ENCODE measurements at regions not wholly inside any gene's neighbourhood (a gene's known extent, or its start where the extent isn't known, plus 50 kb on each side); places are given as distances from the start of the nearest gene placed in this dataset.

GRCh38 chr4:67256388-67257043, 288.8 kb downstream of the CENPC start:
- H3K27me3 ChIP-seq (ENCODE audit: control insufficient read depth, insufficient read depth, low read length), result no peaks in the 10 kb centered on the region
- no peak overlapping the region for H3K27ac ChIP-seq (ENCODE audit: low read depth, low read length)
- H3K4me3 ChIP-seq (ENCODE audit: low read depth, low read length), result no peak overlapping the region
- H3K4me1 ChIP-seq (ENCODE audit: control insufficient read depth, insufficient read depth, low read length), result no peaks in the 10 kb centered on the region
- no peak for DNase-seq (ENCODE audit: low read depth in 4 of 6, low spot score in 6 of 6)
- H3K36me3 ChIP-seq (ENCODE audit: control insufficient read depth, insufficient read depth, low read length), result no peaks in the 10 kb centered on the region
- WGBS (ENCODE audit: insufficient coverage), result 70% methylated on average over 1 of the region's 3 CpGs
- H3K9me3 ChIP-seq (ENCODE audit: control insufficient read depth, insufficient read depth, low read length), result no peaks in the 10 kb centered on the region

GRCh38 chr4:67250131-67250896, 295.0 kb downstream of the CENPC start:
- peak in 1 of 6 donors; percentile 75 for DNase-seq (ENCODE audit: low read depth in 4 of 6, low spot score in 6 of 6)
- no peaks in the 10 kb centered on the region for H3K4me1 ChIP-seq (ENCODE audit: control insufficient read depth, insufficient read depth, low read length)
- H3K9me3 ChIP-seq (ENCODE audit: control insufficient read depth, insufficient read depth, low read length), result no peaks in the 10 kb centered on the region
- no peak overlapping the region for H3K4me3 ChIP-seq (ENCODE audit: low read depth, low read length)
- H3K27me3 ChIP-seq (ENCODE audit: control insufficient read depth, insufficient read depth, low read length), result no peaks in the 10 kb centered on the region
- 79% methylated on average over 3 of the region's 4 CpGs for WGBS (ENCODE audit: insufficient coverage)
- no peaks in the 10 kb centered on the region for H3K36me3 ChIP-seq (ENCODE audit: control insufficient read depth, insufficient read depth, low read length)
- H3K27ac ChIP-seq (ENCODE audit: low read depth, low read length), result no peak overlapping the region

GRCh38 chr4:67236788-67237187, 308.5 kb downstream of the CENPC start:
- 80% methylated on average over 1 of the region's 2 CpGs for WGBS (ENCODE audit: insufficient coverage)
- H3K36me3 ChIP-seq (ENCODE audit: control insufficient read depth, insufficient read depth, low read length), result no peaks in the 10 kb centered on the region
- H3K27ac ChIP-seq (ENCODE audit: low read depth, low read length), result no peak overlapping the region
- no peaks in the 10 kb centered on the region for H3K4me1 ChIP-seq (ENCODE audit: control insufficient read depth, insufficient read depth, low read length)
- DNase-seq (ENCODE audit: low read depth in 4 of 6, low spot score in 6 of 6), result no peak
- no peaks in the 10 kb centered on the region for H3K27me3 ChIP-seq (ENCODE audit: control insufficient read depth, insufficient read depth, low read length)
- H3K9me3 ChIP-seq (ENCODE audit: control insufficient read depth, insufficient read depth, low read length), result no peaks in the 10 kb centered on the region
- H3K4me3 ChIP-seq (ENCODE audit: low read depth, low read length), result no peak overlapping the region

- no peak overlapping the region for H3K4me3 ChIP-seq (ENCODE audit: low read depth, low read length)
- H3K27ac ChIP-seq (ENCODE audit: low read depth, low read length), result no peak overlapping the region
- DNase-seq (ENCODE audit: low read depth in 4 of 6, low spot score in 6 of 6), result no peak
- WGBS (ENCODE audit: insufficient coverage), result 100% methylated on average over 2 of the region's 3 CpGs
- no peaks in the 10 kb centered on the region for H3K4me1 ChIP-seq (ENCODE audit: control insufficient read depth, insufficient read depth, low read length)
- no peaks in the 10 kb centered on the region for H3K36me3 ChIP-seq (ENCODE audit: control insufficient read depth, insufficient read depth, low read length)
- no peaks in the 10 kb centered on the region for H3K27me3 ChIP-seq (ENCODE audit: control insufficient read depth, insufficient read depth, low read length)
- H3K9me3 ChIP-seq (ENCODE audit: control insufficient read depth, insufficient read depth, low read length), result no peaks in the 10 kb centered on the region
These were observed 309.0 kb downstream of the CENPC start for GRCh38 chr4:67236318-67236717.

GRCh38 chr4:67234296-67234695, 311.0 kb downstream of the CENPC start:
- H3K27ac ChIP-seq (ENCODE audit: low read depth, low read length), result no peak overlapping the region

GRCh38 chr4:67229148-67229547, 316.2 kb downstream of the CENPC start:
- H3K9me3 ChIP-seq (ENCODE audit: control insufficient read depth, insufficient read depth, low read length), result no peaks in the 10 kb centered on the region
- DNase-seq (ENCODE audit: low read depth in 4 of 6, low spot score in 6 of 6), result no peak
- H3K27ac ChIP-seq (ENCODE audit: low read depth, low read length), result no peak overlapping the region
- no peaks in the 10 kb centered on the region for H3K27me3 ChIP-seq (ENCODE audit: control insufficient read depth, insufficient read depth, low read length)
- no peaks in the 10 kb centered on the region for H3K4me1 ChIP-seq (ENCODE audit: control insufficient read depth, insufficient read depth, low read length)
- H3K36me3 ChIP-seq (ENCODE audit: control insufficient read depth, insufficient read depth, low read length), result no peaks in the 10 kb centered on the region
- no peak overlapping the region for H3K4me3 ChIP-seq (ENCODE audit: low read depth, low read length)
- 91% methylated on average over 3 of the region's 5 CpGs for WGBS (ENCODE audit: insufficient coverage)

More at GRCh38 chr4:67234296-67234695, 311.0 kb downstream of the CENPC start:
- WGBS (ENCODE audit: insufficient coverage), result 88% methylated on average over 1 of the region's 2 CpGs
- DNase-seq (ENCODE audit: low read depth in 4 of 6, low spot score in 6 of 6), result no peak
- Histone ChIP-seq H3K9me3 (ENCODE audit: control insufficient read depth, insufficient read depth, low read length) (no peaks in the 10 kb centered on the region), H3K4me1 (ENCODE audit: control insufficient read depth, insufficient read depth, low read length) (no peaks in the 10 kb centered on the region), H3K4me3 (ENCODE audit: low read depth, low read length) (no peak overlapping the region), H3K36me3 (ENCODE audit: control insufficient read depth, insufficient read depth, low read length) (no peaks in the 10 kb centered on the region), H3K27me3 (ENCODE audit: control insufficient read depth, insufficient read depth, low read length) (no peaks in the 10 kb centered on the region)

- WGBS (ENCODE audit: insufficient coverage), result no CpG with 5 or more reads among the region's 2 CpGs
- H3K27me3 ChIP-seq (ENCODE audit: control insufficient read depth, insufficient read depth, low read length), result no peaks in the 10 kb centered on the region
- H3K27ac ChIP-seq (ENCODE audit: low read depth, low read length), result no peak overlapping the region
- no peak overlapping the region for H3K4me3 ChIP-seq (ENCODE audit: low read depth, low read length)
- H3K9me3 ChIP-seq (ENCODE audit: control insufficient read depth, insufficient read depth, low read length), result no peaks in the 10 kb centered on the region
- H3K36me3 ChIP-seq (ENCODE audit: control insufficient read depth, insufficient read depth, low read length), result no peaks in the 10 kb centered on the region
- no peaks in the 10 kb centered on the region for H3K4me1 ChIP-seq (ENCODE audit: control insufficient read depth, insufficient read depth, low read length)
- peak in 1 of 6 donors; percentile 4 for DNase-seq (ENCODE audit: low read depth in 4 of 6, low spot score in 6 of 6)
These were observed 324.4 kb downstream of the CENPC start for GRCh38 chr4:67220861-67221260.

- Histone ChIP-seq H3K4me3 (ENCODE audit: low read depth, low read length) (no peak overlapping the region), H3K27ac (ENCODE audit: low read depth, low read length) (no peak overlapping the region), H3K36me3 (ENCODE audit: control insufficient read depth, insufficient read depth, low read length) (no peaks in the 10 kb centered on the region), H3K27me3 (ENCODE audit: control insufficient read depth, insufficient read depth, low read length) (no peaks in the 10 kb centered on the region), H3K4me1 (ENCODE audit: control insufficient read depth, insufficient read depth, low read length) (no peaks in the 10 kb centered on the region), H3K9me3 (ENCODE audit: control insufficient read depth, insufficient read depth, low read length) (no peaks in the 10 kb centered on the region)
- no CpG with 5 or more reads among the region's 1 CpG for WGBS (ENCODE audit: insufficient coverage)
- DNase-seq (ENCODE audit: low read depth in 4 of 6, low spot score in 6 of 6), result no peak
These were observed 326.4 kb downstream of the CENPC start for GRCh38 chr4:67218883-67219282.

GRCh38 chr4:67207941-67208441, 337.3 kb downstream of the CENPC start:
- Histone ChIP-seq H3K27ac (ENCODE audit: low read depth, low read length) (no peak overlapping the region), H3K4me3 (ENCODE audit: low read depth, low read length) (no peak overlapping the region), H3K27me3 (ENCODE audit: control insufficient read depth, insufficient read depth, low read length) (no peaks in the 10 kb centered on the region), H3K36me3 (ENCODE audit: control insufficient read depth, insufficient read depth, low read length) (no peaks in the 10 kb centered on the region), H3K9me3 (ENCODE audit: control insufficient read depth, insufficient read depth, low read length) (no peaks in the 10 kb centered on the region), H3K4me1 (ENCODE audit: control insufficient read depth, insufficient read depth, low read length) (no peaks in the 10 kb centered on the region)
- no CpG with 5 or more reads among the region's 5 CpGs for WGBS (ENCODE audit: insufficient coverage)
- DNase-seq (ENCODE audit: low read depth in 4 of 6, low spot score in 6 of 6), result peak in 1 of 6 donors; percentile 2

- no peak overlapping the region for H3K27ac ChIP-seq (ENCODE audit: low read depth, low read length)
- H3K9me3 ChIP-seq (ENCODE audit: control insufficient read depth, insufficient read depth, low read length), result no peaks in the 10 kb centered on the region
- DNase-seq (ENCODE audit: low read depth in 4 of 6, low spot score in 6 of 6), result peak in 1 of 6 donors; percentile 23
- no peaks in the 10 kb centered on the region for H3K36me3 ChIP-seq (ENCODE audit: control insufficient read depth, insufficient read depth, low read length)
- H3K4me1 ChIP-seq (ENCODE audit: control insufficient read depth, insufficient read depth, low read length), result no peaks in the 10 kb centered on the region
- H3K27me3 ChIP-seq (ENCODE audit: control insufficient read depth, insufficient read depth, low read length), result no peaks in the 10 kb centered on the region
- no peak overlapping the region for H3K4me3 ChIP-seq (ENCODE audit: low read depth, low read length)
These were observed 340.9 kb downstream of the CENPC start for GRCh38 chr4:67204441-67204840.

All from spinal cord (tissue), 9 donors.